ENCODE measurements at regions not wholly inside any gene's neighbourhood (a gene's known extent, or its start where the extent isn't known, plus 50 kb on each side); places are given as distances from the start of the nearest gene placed in this dataset.

DNA sequence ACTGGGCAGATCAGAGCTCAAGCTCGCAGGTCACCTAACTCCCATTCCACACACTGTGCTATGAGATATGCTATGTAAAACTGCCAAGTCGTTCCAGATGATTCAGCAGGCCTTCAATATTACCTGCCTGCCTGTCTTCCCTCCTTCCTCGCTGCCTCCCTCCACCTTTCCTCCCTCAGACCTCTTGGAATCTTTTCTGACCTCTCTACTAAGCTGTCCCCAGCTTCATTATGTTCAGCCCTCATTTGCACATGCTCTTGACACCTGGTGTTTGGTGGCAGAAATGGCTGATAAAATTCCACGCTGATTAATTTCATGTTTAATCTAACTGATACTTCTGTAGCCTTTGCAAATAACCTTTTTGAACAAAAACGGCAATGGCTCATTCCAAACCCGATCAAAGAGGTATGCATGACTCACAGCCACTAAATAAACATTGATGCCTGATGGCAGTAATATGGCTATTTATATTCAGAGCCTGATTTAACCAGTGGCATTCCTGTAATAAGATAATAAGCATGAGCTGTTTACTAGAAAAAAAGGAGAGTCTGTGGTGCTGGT, 130.8 kb upstream of the EGLN3 start:
- TF ChIP-seq, protein P1, sequence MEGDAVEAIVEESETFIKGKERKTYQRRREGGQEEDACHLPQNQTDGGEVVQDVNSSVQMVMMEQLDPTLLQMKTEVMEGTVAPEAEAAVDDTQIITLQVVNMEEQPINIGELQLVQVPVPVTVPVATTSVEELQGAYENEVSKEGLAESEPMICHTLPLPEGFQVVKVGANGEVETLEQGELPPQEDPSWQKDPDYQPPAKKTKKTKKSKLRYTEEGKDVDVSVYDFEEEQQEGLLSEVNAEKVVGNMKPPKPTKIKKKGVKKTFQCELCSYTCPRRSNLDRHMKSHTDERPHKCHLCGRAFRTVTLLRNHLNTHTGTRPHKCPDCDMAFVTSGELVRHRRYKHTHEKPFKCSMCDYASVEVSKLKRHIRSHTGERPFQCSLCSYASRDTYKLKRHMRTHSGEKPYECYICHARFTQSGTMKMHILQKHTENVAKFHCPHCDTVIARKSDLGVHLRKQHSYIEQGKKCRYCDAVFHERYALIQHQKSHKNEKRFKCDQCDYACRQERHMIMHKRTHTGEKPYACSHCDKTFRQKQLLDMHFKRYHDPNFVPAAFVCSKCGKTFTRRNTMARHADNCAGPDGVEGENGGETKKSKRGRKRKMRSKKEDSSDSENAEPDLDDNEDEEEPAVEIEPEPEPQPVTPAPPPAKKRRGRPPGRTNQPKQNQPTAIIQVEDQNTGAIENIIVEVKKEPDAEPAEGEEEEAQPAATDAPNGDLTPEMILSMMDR (IDR thresholded peaks at IDR 0.05), result no peak
- no peak for TF ChIP-seq EP300 (IDR thresholded peaks at IDR 0.05)
